Stimulated activated CD4-positive, alpha-beta T cell treated with anti-CD3 and anti-CD28 coated beads, Interleukin-15, amount 100 ng/mL, for 48 hours (primary cell): ENCODE measurements at regions not wholly inside any gene's neighbourhood (a gene's known extent, or its start where the extent isn't known, plus 50 kb on each side); places are given as distances from the start of the nearest gene placed in this dataset.

Experiments used
- DNase-seq, 2 donors: peaks; one replicate each; pipeline ENCODE4 v3.0.0-alpha.2; 2020; ENCODE audit warnings: low read depth in 2 of 2

DNA sequence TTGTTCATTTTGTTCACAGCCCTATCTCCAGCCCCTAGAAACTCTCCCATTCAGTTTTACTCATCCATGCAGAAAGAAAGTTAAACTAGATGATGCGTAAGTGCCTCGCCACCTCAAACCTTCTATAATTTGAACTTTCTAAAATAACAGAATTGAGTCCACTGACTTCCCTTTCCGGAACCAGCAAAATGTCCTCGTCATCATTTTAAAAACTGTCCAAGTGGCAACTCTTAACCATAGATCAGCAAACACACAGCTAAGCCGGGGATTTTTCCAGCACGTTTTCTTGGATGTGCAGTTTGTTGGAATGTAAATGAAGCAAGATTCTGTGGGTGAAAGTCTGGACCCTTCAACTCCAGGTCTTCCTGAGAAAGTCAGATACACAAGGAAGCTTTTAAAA is 369.7 kb upstream of the ERCC4 start:
- DNase-seq, result no peak

DNA sequence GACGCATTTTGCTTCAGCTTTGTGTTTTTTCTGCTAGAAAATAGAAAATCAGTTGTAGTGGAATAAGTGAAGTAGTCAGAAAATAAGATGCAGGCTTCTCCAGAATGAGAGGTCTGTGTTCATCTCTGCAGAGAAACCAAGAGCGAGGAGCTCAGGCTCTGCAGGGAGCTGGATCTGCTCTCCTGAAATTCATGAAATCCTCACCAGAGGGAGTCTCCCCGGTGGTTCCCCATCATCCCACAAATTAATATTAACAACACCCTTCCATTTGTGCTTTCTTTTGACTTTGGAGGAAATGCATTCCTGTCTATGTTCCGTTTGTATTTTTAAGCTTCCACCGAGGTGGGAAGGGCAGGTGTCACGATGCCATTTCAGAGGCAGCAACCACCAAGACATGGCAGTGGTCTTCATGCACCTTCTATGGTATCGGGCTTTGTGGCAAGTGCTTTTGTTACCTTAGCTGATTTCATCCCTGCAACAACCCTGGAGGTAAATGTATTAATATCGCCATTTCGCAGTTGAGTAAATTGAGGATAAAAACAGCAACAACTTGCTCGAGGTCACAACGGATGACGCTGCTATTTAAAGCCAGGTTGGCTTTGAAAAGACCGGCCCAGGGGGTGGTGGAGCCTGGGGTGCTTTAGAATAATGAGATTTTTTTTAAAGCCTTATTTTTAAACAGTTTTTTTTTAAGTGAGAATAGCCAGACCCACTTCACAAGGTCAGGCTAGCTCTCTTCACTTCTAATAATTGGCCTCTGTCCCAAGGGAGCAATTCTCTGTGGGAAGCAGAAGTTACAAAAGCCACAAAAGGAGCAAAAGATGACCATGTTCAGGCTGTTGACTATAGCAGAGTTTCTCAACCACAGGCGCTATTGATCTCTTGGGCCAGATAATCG is 367.6 kb upstream of the ERCC4 start:
- no peak for DNase-seq

DNA sequence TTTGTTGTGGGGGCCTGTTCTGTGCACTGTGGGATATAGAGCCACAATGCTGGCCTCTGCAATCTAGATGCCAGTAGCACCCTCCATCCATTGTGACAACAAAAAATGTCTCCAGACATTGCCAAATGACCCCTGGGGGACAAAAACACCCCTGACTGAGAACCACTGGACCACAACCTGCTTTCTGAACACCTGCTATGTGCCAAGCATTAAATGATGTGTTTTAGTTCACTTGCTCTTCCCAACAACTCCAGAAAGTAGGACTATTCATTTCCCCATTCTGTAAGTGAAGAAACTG is 367.0 kb upstream of the ERCC4 start:
- no peak for DNase-seq

DNA sequence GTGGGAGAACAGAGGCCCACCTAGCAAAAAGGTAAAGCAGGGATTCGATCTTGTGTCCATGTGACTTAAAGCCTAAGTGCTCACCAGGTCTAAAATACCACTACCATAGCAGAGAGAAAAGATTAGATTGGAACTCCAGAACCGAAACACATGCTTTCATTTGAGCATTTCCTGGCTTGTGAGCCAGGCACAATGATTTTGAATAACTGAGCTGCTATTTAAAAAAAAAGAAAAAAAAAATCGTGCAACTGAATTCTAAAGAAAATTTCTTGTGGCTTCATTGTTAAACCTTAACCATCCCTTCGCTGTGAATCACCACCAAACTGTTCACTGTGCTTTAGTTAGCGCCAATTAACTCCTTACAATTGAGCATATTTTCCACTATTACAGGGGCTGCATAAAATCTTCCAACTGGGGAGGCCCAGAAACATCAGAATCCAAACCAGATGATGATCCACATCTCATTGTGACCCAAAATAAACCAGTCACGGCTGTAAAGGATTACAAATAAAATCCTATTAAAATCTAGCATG is 366.4 kb upstream of the ERCC4 start:
- no peak for DNase-seq

DNA sequence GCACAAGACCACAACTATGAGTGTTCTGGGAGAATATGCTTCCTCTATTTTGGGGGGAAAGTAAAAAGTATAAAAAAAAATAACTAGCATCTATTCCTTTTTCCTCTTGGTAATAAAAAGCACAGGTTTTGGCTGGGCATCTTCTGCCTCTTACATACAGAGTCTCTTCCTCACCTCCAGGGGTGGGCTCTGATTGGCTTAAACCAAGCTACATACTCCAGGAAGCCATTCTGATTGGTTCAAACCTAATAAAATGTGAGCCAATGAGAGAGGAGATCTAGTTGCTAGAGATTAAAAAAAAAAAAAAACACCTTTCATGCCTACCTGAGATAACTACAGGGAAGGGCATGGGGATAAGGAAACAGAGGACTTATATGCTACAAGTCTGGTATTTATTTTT is 365.9 kb upstream of the ERCC4 start:
- no peak for DNase-seq

DNA sequence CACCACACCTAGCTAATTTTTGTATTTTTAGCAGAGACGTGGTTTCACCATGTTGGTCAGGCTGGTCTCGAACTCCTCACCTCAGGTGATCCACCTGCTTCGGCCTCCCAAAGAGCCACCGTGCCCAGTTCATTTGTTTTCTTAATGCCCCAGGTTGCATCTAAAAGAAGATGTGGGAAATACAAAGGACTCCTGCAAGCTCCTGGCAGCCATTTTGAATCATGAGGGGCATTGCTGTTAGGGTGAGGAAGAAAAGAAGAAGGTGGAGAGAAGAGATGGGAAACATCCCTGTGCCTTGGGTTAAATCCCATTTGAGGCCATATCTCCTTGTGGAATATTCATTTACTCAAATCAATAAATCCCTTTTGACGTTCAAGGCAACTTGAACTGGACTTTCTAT is 365.3 kb upstream of the ERCC4 start:
- DNase-seq, result no peak

DNA sequence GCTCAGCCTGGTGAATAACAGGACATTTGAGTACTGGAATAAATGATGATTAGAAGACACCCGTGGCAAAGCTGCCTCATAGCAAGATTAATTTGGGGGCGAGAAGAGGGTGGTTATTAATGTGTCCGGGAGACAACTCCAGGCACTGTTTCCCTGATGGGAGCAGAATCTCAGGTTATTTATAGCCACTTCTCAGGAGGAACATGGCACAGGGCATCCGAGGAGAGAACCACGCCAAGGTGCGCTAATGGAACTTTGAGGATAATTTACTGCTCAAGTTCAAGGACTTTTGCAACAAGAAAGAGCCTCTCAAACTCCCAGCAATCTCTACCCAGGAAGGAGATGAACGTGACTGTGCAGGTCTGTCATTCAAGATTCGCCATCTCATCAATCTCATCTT is 362.5 kb upstream of the ERCC4 start:
- DNase-seq, result no peak

DNA sequence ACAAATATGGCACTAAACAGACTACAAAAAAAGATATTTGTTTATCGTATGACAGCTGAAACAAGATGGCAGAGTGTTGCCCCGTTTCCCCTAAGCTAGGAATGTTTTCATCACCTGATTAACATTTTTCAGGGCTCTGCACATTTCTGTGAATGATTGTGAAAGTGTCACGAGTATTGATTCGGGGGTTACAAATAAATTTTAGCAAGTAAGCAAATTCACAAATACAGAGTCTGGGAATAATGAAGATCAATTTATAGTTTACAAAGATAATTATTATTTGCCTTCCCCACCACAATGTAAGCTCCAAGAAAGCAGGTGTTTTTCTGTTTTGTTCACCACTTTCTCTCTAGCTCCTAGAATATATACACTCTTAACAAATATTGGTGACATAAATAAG is 361.2 kb upstream of the ERCC4 start:
- no peak for DNase-seq

DNA sequence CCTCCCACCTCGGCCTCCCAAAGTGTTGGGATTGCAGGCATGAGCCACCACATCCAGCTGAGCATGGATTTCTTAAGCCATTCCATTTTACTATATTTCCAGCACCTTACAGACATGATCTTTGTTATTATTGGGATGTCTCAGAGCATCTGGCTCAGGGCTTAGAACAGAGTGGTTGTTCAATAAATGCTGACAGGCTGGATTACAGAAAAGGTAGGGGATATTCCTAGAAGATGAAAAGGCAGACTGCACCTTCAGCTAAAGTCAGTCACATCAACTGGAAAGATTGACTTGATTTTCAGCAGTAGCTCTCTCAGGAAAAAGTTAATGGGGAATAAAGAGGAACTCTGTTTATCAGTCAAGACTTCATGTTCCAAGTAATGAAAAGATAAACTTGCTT is 360.3 kb upstream of the ERCC4 start:
- no peak for DNase-seq

DNA sequence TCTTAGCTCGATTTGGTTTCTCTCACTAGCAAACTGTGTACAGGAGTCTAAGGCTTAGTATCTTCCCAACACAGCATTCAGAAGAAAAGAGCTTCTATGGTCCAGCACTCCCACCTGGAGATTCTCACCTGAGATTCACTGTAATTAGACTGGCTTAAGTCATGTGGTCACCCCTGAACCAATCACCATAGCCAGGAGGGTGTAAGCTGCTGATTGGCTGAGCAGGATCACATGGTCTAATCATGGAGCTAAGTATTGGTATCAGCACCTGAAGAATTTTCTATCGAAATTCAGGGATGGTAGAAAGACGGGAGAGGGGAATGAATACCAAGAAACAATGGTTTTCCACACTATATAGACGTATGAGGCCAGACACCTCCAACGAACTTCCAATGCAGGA is 359.8 kb upstream of the ERCC4 start:
- no peak for DNase-seq

DNA sequence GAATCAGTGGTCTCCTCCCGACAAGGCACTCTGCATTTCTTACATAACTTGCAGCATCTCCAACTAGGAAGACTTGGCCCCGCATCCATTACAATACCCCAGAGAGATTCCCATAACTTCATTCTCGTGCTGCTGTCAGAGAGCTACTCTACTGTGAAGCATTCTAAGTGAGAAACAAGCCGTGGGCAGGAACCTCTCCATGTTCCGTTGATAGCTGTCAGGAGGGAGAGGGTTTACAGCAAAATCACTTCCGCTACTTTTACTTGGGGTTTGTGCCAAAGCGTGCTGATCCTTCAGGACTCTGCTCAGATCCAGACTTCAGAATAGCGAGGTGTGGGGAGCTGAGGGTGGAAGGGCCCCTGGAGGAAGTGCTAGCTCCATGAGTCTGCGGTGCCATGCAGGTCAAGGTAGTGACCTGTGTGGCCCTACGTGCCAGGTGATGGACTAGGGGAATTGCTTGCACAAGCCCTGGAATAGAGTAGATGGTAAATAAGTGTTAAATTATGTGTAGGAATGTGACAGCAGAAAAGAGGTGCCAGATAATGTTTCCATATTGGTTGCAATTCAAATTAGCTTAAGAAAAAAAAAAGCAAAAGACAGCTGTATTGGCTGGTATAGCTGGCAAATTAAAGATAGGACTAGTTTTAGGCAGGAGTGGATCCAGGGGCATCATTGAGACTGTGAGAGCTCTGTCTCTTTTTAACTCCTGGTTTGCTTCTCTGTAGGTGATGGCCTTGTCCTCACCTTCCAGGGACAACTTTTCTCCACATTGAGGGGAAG is 358.5 kb upstream of the ERCC4 start:
- no peak for DNase-seq

DNA sequence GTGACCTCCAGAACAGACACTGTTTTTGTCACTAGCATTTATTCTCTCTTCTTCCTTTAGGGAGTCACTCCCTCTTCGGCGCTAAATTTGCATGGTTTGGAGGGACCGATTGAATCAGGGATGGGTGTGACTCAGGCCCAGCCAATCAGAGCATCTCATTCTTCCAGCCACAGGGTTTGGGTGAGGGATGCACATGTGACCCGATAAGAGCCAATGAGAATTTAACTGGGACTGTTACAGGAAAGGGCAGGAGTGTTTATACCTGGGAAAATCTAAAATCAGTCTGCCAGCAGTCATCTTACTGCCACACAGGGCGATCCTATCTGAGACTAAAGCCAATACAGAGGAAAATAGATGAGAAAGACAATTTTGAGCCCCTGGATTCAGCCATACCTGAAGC is 351.2 kb upstream of the ERCC4 start:
- no peak for DNase-seq

DNA sequence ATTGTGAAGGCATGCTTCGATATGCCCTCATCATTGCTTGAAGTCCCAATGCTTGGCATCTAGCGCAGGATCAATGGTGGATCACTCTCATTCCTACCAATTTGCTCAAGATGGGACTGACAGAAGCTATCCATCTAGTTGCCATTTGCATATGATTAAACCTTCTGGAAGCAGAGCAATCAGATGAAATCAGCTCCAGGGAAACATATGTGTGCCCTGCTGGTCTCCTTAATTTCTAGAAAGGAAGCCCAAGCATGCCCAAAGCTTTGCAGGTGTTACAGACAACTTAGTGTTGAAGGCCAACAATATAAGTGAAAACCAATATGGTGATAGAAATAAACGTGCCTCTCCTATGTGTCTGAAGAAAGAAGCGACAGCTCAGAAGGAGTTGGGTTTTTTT is 350.0 kb upstream of the ERCC4 start:
- DNase-seq, result no peak

DNA sequence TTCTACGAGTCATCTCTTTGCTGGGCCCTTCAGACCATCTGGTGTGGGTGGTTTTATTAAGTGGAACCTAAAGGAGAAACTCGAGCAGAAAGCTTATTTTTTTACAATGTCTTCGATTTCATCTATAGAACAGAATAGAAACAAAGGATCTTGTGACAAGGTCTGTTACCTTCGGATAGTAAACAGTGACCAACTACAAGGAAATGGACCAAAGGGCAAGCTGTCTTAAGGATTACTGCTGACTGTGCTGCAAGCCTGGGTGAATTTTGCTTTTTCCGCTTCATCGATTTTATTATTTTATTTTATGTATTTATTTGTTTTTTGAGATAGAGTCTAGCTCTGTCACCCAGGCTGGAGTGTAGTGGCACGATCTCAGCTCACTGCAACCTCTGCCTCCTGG is 348.9 kb upstream of the ERCC4 start:
- DNase-seq, result no peak

DNA sequence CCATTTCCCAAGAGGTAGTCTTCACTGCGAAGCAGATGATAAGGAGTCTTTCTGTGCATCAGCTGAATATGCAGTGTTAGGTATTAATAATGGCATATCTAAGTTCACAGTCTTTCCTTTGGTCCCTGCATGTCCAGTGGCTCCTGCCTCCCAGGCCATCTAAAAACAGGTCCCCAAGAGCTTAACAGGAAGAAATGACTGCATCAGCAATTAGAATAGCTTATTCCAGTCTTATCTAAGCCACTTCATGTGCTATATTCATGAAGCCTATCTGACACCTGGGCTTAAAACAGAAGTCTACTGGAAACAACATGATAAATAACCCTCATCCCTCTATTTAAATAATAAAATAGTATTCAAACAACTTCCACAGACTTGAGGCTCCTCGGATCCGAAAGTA is 346.1 kb upstream of the ERCC4 start:
- no peak for DNase-seq

DNA sequence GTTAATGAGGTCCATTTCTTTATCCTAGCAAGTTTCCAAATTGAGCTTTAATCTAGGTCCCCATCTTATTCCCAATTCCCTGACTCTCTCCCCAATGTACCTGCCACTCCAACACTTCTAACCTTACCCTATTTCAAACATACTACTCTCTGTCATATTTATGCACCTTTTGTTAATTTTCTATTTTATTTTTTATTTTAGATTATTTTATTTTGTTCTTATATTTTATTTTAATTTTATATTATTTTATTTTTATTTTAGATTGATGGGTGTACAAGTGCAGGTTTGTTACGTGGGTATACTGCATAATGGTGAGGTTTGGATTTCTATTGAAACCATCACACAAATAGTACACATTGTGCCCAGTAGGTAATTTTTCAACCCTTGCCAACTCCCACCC is 333.9 kb upstream of the ERCC4 start:
- DNase-seq, result no peak

DNA sequence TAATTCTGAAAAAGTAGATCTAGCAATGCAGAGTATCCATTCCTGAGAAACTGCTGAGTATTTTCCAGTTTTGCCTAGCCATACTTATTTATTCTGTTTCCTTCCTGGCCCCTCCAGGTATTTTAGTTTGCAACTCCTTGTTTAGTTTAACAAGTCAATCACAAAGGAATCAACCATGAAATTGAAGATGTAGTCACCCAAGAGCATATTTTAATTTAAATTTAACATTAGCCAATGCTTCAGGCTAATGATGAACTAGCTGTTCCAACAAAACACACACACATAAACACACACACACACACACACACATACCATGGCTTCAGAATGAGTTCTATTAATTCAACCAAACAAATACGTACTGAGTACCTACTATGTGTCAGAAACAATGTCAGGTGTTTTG is 332.8 kb upstream of the ERCC4 start:
- no peak for DNase-seq

DNA sequence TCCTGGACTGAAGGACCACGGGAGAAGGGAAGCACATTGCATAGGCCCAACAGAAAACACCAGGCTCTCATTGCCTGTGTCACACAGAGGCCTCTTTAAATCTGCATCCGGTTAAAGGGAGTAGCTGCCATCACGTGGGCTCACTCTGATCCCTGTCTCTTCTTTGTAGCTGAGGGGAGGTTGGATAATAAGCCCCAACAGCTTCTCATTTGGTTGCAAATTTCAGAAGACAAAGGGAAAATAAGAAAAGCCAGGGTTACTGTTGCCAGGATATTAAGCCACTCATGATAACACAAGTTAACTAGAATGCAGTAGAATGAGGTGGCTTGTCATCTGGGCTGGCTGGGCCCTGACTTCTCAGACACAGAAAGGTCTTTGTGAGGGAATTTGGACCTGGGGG is 325.1 kb upstream of the ERCC4 start:
- DNase-seq, result no peak

DNA sequence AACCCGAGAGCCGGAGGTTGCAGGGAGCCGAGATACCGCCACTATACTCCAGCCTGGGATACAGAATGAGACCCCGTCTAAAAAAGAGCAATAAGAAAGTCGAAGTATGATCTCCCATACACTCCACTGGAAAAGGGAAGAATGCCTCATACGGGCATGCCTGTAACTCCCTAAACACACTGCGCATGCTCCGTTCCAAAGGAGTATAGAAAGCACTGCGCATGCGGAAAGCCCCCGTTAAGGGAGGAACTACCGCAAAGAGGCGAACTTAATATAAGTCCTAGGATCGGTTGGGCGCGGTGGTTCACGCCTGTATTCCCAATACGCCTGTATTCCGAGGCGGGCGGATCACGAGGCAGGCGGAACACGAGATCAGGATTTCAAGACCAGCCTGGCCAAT is 313.1 kb upstream of the ERCC4 start:
- no peak for DNase-seq

DNA sequence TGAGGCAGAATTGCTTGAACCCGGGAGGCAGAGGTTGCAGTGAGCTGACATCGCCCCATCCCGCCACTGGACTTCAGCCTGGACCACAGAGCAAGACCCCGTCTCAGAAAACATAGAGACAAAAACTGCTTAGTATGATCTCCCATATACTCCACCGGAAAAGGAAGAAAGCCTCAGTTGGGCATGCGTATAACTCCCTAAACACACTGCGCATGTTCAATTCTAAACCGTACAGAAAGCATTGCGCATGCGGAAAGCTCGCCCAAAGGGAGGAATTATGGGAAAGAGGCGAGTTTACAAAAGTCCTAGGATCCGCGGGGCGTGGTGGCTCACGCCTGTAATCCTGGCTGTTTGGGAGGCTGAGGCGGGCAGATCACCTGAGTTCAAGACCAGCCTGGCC is 312.7 kb upstream of the ERCC4 start:
- DNase-seq, result no peak

DNA sequence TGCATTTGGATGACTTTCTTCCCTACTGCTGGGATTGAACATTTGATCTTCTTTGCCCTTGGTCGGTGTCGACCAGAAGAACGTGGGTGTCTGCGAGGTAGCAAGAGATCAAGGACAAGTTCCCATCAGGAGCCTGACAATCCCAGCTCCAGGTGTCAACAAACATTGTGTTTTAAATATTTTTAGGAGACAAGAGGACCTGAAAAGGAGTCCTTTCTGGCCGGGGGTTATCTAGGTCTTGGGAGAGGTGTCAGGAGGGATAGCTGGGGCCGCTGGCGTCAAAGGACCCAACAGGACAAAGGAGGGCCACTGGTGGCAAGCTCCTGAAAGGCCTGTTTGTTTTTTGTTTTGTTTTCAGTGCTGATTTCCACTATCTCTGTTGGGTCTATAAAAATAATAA is 308.4 kb upstream of the ERCC4 start:
- DNase-seq, result no peak

DNA sequence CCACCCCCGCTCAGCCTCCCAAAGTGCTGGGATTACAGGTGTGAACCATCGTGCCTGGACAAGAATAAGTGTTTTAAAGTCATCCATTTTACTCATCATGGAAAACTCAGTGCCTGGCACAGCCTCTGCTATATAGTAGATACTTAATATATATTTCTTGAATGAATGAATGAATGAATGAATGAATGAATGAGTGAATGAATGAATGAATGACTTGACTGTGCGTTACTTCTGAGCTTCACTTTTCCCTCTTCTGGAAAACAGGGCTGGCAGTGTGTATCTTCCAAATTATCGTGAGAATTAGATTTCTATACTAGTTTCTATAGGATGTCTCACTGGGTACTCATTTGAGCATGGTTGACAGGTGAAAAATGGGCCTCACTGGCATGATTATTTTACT is 307.3 kb upstream of the ERCC4 start:
- no peak for DNase-seq

DNA sequence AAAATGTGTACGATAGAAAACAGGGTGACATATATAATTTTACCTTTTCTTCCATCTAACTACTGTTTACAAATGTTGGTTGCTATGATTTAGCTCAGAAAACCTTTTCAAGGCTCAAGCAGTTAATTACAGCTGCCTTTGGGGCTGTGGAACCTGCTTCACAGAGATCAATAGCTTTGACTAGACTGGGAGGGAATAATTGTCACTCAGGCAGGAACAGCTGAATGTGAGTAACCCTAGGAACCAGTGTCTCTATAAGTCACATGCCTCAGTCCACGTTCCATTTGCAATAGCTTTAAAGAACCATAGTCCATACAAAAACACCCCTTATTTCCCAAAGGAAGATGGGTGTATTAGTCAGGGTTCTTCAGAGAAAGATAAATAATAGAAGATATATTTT is 306.8 kb upstream of the ERCC4 start:
- no peak for DNase-seq
